ENCODE measurements at regions not wholly inside any gene's neighbourhood (a gene's known extent, or its start where the extent isn't known, plus 50 kb on each side); places are given as distances from the start of the nearest gene placed in this dataset.

GRCh38 chr2:53174539-53174938 is 593.1 kb upstream of the CHAC2 start:
- ChIA-PET CTCF (no interaction called here), POLR2A (ENCODE audit: low non-redundant PET) (no interaction called here)
- Histone ChIP-seq H3K36me3 (ENCODE audit: insufficient read depth, low read length, poor library complexity, severe bottlenecking) (no peaks in the 10 kb centered on the region), H3K27me3 (replicated peaks; ENCODE audit: insufficient read depth, low read depth, low read length, poor library complexity) (no peaks in the 10 kb centered on the region), H3K4me3 (ENCODE audit: low read depth, low read length, poor library complexity, severe bottlenecking) (no peak overlapping the region), H3K4me1 (ENCODE audit: insufficient read depth, low read length, poor library complexity, severe bottlenecking) (no peaks in the 10 kb centered on the region), H3K27ac (ENCODE audit: low read depth, low read length, poor library complexity, severe bottlenecking) (no peak overlapping the region), H3K9me3 (ENCODE audit: low read depth, low read length, poor library complexity, severe bottlenecking) (no peaks in the 10 kb centered on the region)
- BruUV-seq (replicated peaks), result no TSS peak
- intact Hi-C loops (cut with micrococcal nuclease; ENCODE audit: unreplicated experiment), result no loop called here
- DNase-seq (ENCODE audit: low spot score), result no peak
- no peak for TF ChIP-seq CTCF (conservative IDR thresholded peaks at IDR 0.05; ENCODE audit: low read depth, low read length)
- no peak for TF ChIP-seq EZH2 (IDR thresholded peaks at IDR 0.05; ENCODE audit: borderline replicate concordance, low read depth, low read length, poor library complexity, severe bottlenecking)

DNA sequence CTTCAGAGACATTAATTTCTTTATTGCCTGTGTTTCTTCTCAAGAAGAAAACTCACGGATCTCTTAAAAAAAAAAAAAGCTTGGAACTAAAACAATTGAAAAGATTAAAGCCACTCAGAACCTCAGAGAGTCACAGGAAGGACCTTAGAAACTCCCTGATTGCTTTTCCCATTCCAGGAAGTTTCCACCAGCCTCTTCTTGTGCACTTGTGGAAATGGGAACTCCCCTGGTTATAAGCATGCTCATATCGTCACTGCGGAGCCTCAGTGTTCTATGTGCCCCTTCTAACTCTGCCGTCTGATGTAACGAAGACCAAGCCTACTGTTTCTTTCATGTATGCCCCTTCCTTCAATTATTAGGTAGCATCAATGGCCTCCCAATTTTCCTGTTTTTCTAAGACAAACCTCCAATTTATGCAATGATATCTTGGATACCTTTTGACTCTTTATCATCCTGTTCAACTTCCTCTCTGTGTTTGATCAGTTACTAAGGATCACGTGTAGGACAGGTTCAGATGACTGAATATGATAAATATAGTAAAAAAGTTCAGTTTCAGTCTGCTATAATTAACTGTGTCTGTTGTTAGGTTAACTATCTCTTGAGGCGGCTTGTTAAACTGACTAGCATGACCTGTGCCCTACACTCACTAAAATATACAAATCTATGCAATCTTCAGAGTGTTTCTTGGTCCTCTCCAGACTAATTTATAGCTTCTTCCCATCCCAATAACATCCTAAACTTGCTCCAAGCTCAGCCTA is 593.7 kb upstream of the CHAC2 start:
- TF ChIP-seq EZH2 (IDR thresholded peaks at IDR 0.05; ENCODE audit: borderline replicate concordance, low read depth, low read length, poor library complexity, severe bottlenecking) (no peak), CTCF (conservative IDR thresholded peaks at IDR 0.05; ENCODE audit: low read depth, low read length) (no peak)
- H3K9me3 ChIP-seq (ENCODE audit: low read depth, low read length, poor library complexity, severe bottlenecking), result no peaks in the 10 kb centered on the region
- H3K27me3 ChIP-seq (replicated peaks; ENCODE audit: insufficient read depth, low read depth, low read length, poor library complexity), result no peaks in the 10 kb centered on the region
- H3K4me3 ChIP-seq (ENCODE audit: low read depth, low read length, poor library complexity, severe bottlenecking), result no peak overlapping the region
- ChIA-PET POLR2A (ENCODE audit: low non-redundant PET) (no interaction called here), CTCF (no interaction called here)
- no peak overlapping the region for H3K27ac ChIP-seq (ENCODE audit: low read depth, low read length, poor library complexity, severe bottlenecking)
- no peaks in the 10 kb centered on the region for H3K4me1 ChIP-seq (ENCODE audit: insufficient read depth, low read length, poor library complexity, severe bottlenecking)
- BruUV-seq (replicated peaks), result no TSS peak
- intact Hi-C loops (cut with micrococcal nuclease; ENCODE audit: unreplicated experiment), result no loop called here
- H3K36me3 ChIP-seq (ENCODE audit: insufficient read depth, low read length, poor library complexity, severe bottlenecking), result no peaks in the 10 kb centered on the region
- no peak for DNase-seq (ENCODE audit: low spot score)

GRCh38 chr2:53173091-53173490 is 594.5 kb upstream of the CHAC2 start:
- DNase-seq (ENCODE audit: low spot score), result no peak
- CTCF ChIA-PET, result no interaction called here
- TF ChIP-seq EZH2 (IDR thresholded peaks at IDR 0.05; ENCODE audit: borderline replicate concordance, low read depth, low read length, poor library complexity, severe bottlenecking) (no peak), CTCF (conservative IDR thresholded peaks at IDR 0.05; ENCODE audit: low read depth, low read length) (no peak)

More at GRCh38 chr2:53173091-53173490, 594.5 kb upstream of the CHAC2 start:
- no peaks in the 10 kb centered on the region for H3K27me3 ChIP-seq (replicated peaks; ENCODE audit: insufficient read depth, low read depth, low read length, poor library complexity)
- no peaks in the 10 kb centered on the region for H3K4me1 ChIP-seq (ENCODE audit: insufficient read depth, low read length, poor library complexity, severe bottlenecking)
- no TSS peak for BruUV-seq (replicated peaks)
- POLR2A ChIA-PET (ENCODE audit: low non-redundant PET), result interaction anchor here (0.6 kb wide), 1 partner anchor 1076 kb away, joined by 3 read pairs; no protein-coding TSS in a partner anchor
- H3K36me3 ChIP-seq (ENCODE audit: insufficient read depth, low read length, poor library complexity, severe bottlenecking), result no peaks in the 10 kb centered on the region
- H3K9me3 ChIP-seq (ENCODE audit: low read depth, low read length, poor library complexity, severe bottlenecking), result no peaks in the 10 kb centered on the region
- intact Hi-C loops (cut with micrococcal nuclease; ENCODE audit: unreplicated experiment), result no loop called here
- no peak overlapping the region for H3K27ac ChIP-seq (ENCODE audit: low read depth, low read length, poor library complexity, severe bottlenecking)
- H3K4me3 ChIP-seq (ENCODE audit: low read depth, low read length, poor library complexity, severe bottlenecking), result no peak overlapping the region
